Natural killer cell (primary cell): ENCODE measurements at regions not wholly inside any gene's neighbourhood (a gene's known extent, or its start where the extent isn't known, plus 50 kb on each side); places are given as distances from the start of the nearest gene placed in this dataset.

ENCODE experiments used
- ATAC-seq, 3 donors: fragments of 150-1000 bp in 2 of 3; fragments of 200-7000 bp in 1 of 3; cut with Tn5 transposase; 1 replicate in 1 of 3; 2 replicates in 2 of 3; pipeline ENCODE4 v1.10.0; 2021; ENCODE audit warnings: mild to moderate bottlenecking in 2 of 3, moderate library complexity in 2 of 3
- DNase-seq, 2 donors: peaks; one replicate each; pipeline versions ENCODE4 v3.0.0 to v3.0.0-alpha.2; 2013 to 2021; ENCODE audit warnings: mixed read lengths in 1 of 2
- H3K27ac ChIP-seq: one replicate; pipeline ENCODE4 v1.5.1; 2013; ENCODE audit warnings: mild to moderate bottlenecking, low read length
- H3K27me3 ChIP-seq: one replicate; pipeline ENCODE4 v1.6.1; 2013; ENCODE audit warnings: low read length; ENCODE audit not compliant: control insufficient read depth, insufficient read depth
- H3K36me3 ChIP-seq: one replicate; pipeline ENCODE4 v1.6.1; 2013; ENCODE audit warnings: low read length; ENCODE audit not compliant: control insufficient read depth, insufficient read depth
- H3K4me1 ChIP-seq: one replicate; pipeline ENCODE4 v1.6.1; 2013; ENCODE audit warnings: low read length; ENCODE audit not compliant: control insufficient read depth, insufficient read depth
- H3K4me3 ChIP-seq: one replicate; pipeline ENCODE4 v1.5.1; 2013; ENCODE audit warnings: low read length
- H3K9me3 ChIP-seq: one replicate; pipeline ENCODE4 v1.6.1; 2013; ENCODE audit warnings: low read length; ENCODE audit not compliant: control insufficient read depth, insufficient read depth
- H3K27ac Mint-ChIP-seq, 2 donors: one replicate each; pipeline ENCODE4 v1.8.0; 2022; ENCODE audit warnings: mild to moderate bottlenecking in 2 of 2, mixed read lengths in 2 of 2, moderate library complexity in 1 of 2
- H3K27me3 Mint-ChIP-seq, 2 donors: one replicate each; pipeline ENCODE4 v1.8.0; 2022; ENCODE audit warnings: low read depth in 2 of 2, mixed read lengths in 2 of 2
- H3K36me3 Mint-ChIP-seq: one replicate; pipeline ENCODE4 v1.8.0; 2022; ENCODE audit warnings: mixed read lengths
- H3K4me1 Mint-ChIP-seq, 2 donors: one replicate each; pipeline ENCODE4 v1.8.0; 2022; ENCODE audit warnings: mixed read lengths in 2 of 2
- H3K4me3 Mint-ChIP-seq: one replicate; pipeline ENCODE4 v1.8.0; 2022; ENCODE audit warnings: mild to moderate bottlenecking, moderate library complexity, mixed read lengths
- H3K9me3 Mint-ChIP-seq, 2 donors: one replicate each; pipeline ENCODE4 v1.8.0; 2022; ENCODE audit warnings: mixed read lengths in 2 of 2
- WGBS: methylation state at CpG from one replicate; pipeline ENCODE4 v1.1.7; 2013; ENCODE audit warnings: missing lambda C conversion rate; ENCODE audit not compliant: insufficient coverage; 5-methylcytosine and 5-hydroxymethylcytosine counted together
- intact Hi-C: fragments of 100-400 bp; cut with micrococcal nuclease; formaldehyde crosslinking; loops from one replicate; pipeline ENCODE4 v1.14.2; 2022
- TF ChIP-seq, protein P1 (sequence below): fragments of 200-600 bp; IDR thresholded peaks from one replicate; pipeline ENCODE4 v1.8.0; 2022; ENCODE audit warnings: antibody characterized with exemption

DNA sequence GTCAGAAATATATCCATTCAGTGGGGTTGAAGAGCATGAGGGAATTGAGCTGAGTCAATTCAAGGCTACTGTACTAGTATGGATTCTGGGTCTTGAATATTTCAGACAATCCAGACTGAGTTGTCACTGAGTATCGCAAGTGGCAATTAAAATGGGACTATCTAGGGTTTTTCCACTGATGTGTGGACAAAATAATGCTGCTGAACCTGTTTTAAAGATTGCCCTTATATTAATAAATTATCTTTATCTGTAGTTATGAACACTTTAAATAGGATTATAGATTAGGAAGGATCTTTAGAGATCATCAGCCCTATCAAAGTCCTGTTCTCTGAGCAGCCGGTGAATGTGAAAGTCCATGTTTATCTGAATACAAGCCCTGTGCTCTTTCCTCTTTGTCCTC is 478.3 kb upstream of the KIRREL3 start:
- H3K4me3 Mint-ChIP-seq = no peak overlapping the region
- no peaks in the 10 kb centered on the region for H3K36me3 Mint-ChIP-seq
- DNase-seq (no peak), ATAC-seq (no peak)
- WGBS = 88% methylated on average over 2 of the region's 2 CpGs
- Histone ChIP-seq H3K9me3 (no peaks in the 10 kb centered on the region), H3K27me3 (no peaks in the 10 kb centered on the region), H3K4me1 (no peaks in the 10 kb centered on the region), H3K36me3 (no peaks in the 10 kb centered on the region), H3K27ac (no peak overlapping the region), H3K4me3 (no peak overlapping the region)
- TF ChIP-seq, protein P1, sequence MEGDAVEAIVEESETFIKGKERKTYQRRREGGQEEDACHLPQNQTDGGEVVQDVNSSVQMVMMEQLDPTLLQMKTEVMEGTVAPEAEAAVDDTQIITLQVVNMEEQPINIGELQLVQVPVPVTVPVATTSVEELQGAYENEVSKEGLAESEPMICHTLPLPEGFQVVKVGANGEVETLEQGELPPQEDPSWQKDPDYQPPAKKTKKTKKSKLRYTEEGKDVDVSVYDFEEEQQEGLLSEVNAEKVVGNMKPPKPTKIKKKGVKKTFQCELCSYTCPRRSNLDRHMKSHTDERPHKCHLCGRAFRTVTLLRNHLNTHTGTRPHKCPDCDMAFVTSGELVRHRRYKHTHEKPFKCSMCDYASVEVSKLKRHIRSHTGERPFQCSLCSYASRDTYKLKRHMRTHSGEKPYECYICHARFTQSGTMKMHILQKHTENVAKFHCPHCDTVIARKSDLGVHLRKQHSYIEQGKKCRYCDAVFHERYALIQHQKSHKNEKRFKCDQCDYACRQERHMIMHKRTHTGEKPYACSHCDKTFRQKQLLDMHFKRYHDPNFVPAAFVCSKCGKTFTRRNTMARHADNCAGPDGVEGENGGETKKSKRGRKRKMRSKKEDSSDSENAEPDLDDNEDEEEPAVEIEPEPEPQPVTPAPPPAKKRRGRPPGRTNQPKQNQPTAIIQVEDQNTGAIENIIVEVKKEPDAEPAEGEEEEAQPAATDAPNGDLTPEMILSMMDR = no peak
- no peak overlapping the region for H3K27ac Mint-ChIP-seq
- intact Hi-C loops = no loop called here
- peaks cover 0 to 2% of the 10 kb centered on the region in 2 donors for H3K27me3 Mint-ChIP-seq
- H3K9me3 Mint-ChIP-seq = no peaks in the 10 kb centered on the region
- H3K4me1 Mint-ChIP-seq = peaks cover 0 to 6% of the 10 kb centered on the region in 2 donors

DNA sequence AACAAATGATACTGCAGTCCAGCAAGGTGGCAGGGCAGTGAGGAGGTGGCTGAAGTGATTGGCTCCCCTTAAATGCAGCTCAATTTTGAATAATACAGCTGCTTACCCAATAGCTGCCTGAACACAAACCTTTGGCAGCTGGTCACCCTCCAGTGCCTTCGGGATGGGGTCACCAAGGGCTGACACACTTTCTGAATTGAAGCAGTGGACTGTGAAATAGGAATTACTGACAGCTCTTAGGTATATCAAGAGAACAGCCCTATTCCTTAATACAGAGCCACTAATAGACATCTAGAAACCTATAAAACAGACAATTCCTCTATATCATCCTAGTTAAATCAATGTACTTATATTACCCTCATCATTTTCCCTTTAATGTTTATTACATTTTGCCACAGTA is 474.2 kb upstream of the KIRREL3 start:
- H3K4me1 Mint-ChIP-seq = peaks cover 0 to 6% of the 10 kb centered on the region in 2 donors
- H3K36me3 Mint-ChIP-seq = no peaks in the 10 kb centered on the region
- WGBS = 78% methylated on average over 1 of the region's 1 CpG

DNA sequence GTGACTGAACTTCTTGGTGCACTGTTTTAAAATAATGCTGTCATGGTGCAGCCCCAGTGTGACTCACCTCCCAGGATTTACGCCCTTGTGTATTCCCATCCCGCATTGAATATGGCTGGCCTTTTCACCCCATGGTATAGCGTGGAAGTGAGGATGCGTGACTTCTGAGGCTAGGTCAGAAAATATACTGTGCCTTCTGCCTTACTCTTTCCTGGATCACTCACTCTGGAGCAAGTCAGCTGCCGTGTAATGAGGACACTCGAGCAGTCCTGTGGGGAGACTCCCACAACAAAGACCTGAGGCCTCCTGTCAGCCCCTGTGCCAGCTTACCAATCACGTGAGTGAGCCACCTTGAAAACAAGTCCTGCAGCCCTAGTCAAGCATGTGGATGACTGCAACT is 471.9 kb upstream of the KIRREL3 start:
- Mint-ChIP-seq H3K4me3 (no peak overlapping the region), H3K4me1 (peaks cover 0 to 6% of the 10 kb centered on the region in 2 donors), H3K27me3 (peaks cover 0 to 2% of the 10 kb centered on the region in 2 donors), H3K27ac (no peak overlapping the region), H3K9me3 (no peaks in the 10 kb centered on the region), H3K36me3 (no peaks in the 10 kb centered on the region)
- Histone ChIP-seq H3K4me1 (no peaks in the 10 kb centered on the region), H3K9me3 (no peaks in the 10 kb centered on the region), H3K36me3 (no peaks in the 10 kb centered on the region), H3K27me3 (no peaks in the 10 kb centered on the region), H3K27ac (no peak overlapping the region), H3K4me3 (no peak overlapping the region)
- 87% methylated on average over 7 of the region's 7 CpGs for WGBS
- intact Hi-C loops = no loop called here
- no peak for DNase-seq
- no peak for ATAC-seq
- TF ChIP-seq, protein P1 = no peak

More for the DNA sequence above, 474.2 kb upstream of the KIRREL3 start:
- ATAC-seq (no peak), DNase-seq (no peak)
- Histone ChIP-seq H3K27ac (no peak overlapping the region), H3K9me3 (no peaks in the 10 kb centered on the region), H3K4me1 (no peaks in the 10 kb centered on the region), H3K36me3 (no peaks in the 10 kb centered on the region), H3K4me3 (no peak overlapping the region), H3K27me3 (no peaks in the 10 kb centered on the region)
- Mint-ChIP-seq H3K4me3 (no peak overlapping the region), H3K27me3 (peaks cover 0 to 2% of the 10 kb centered on the region in 2 donors), H3K9me3 (no peaks in the 10 kb centered on the region), H3K27ac (no peak overlapping the region)
- TF ChIP-seq, protein P1 = no peak
- intact Hi-C loops = no loop called here

DNA sequence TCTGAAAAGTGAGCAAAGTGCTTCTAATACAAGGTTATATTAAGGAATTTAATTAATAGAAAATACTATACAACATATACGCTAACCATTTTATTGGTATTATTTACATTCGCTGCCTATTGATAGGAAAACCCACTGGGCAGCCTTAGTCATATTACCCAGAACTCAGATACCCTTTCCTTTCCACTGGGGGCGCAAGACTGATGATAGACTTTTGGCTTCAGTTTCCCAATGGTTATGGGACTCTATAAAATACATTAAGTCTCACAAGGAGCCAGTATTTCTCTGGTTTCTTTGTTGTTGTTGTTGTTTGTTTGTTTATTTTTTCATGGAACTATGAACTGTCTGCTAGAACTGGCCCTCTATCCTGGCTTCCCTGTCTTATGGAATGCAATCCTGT is 471.1 kb upstream of the KIRREL3 start:
- intact Hi-C loops = no loop called here
- Histone ChIP-seq H3K36me3 (no peaks in the 10 kb centered on the region), H3K27me3 (no peaks in the 10 kb centered on the region), H3K4me1 (no peaks in the 10 kb centered on the region), H3K4me3 (no peak overlapping the region), H3K27ac (no peak overlapping the region), H3K9me3 (no peaks in the 10 kb centered on the region)
- 92% methylated on average over 2 of the region's 3 CpGs for WGBS
- Mint-ChIP-seq H3K4me3 (no peak overlapping the region), H3K27me3 (no peaks in the 10 kb centered on the region), H3K4me1 (peaks cover 0 to 6% of the 10 kb centered on the region in 2 donors), H3K27ac (no peak overlapping the region), H3K9me3 (no peaks in the 10 kb centered on the region), H3K36me3 (no peaks in the 10 kb centered on the region)
- ATAC-seq (no peak), DNase-seq (no peak)
- TF ChIP-seq, protein P1 = no peak
